H1 (cell line): ENCODE measurements at regions not wholly inside any gene's neighbourhood (a gene's known extent, or its start where the extent isn't known, plus 50 kb on each side); places are given as distances from the start of the nearest gene placed in this dataset.

Experiments
- CTCF ChIP-seq, 3 experiments: IDR thresholded peaks; 1 replicate in 2 of 3; 2 replicates in 1 of 3; pipeline versions ENCODE4 v1.5.1 to v1.6.1; 2011; ENCODE audit warnings: low read length in 3 of 3, mild to moderate bottlenecking in 3 of 3, inconsistent platforms in 2 of 3, low read depth in 1 of 3, moderate library complexity in 1 of 3; ENCODE audit not compliant: insufficient read depth in 1 of 3; ENCODE audit errors: control extremely low read depth in 1 of 3
- POLR2A ChIP-seq, 2 experiments: IDR thresholded peaks; 1 replicate in 1 of 2; 2 replicates in 1 of 2; pipeline ENCODE4 v1.6.1; 2011; ENCODE audit warnings: low read depth in 2 of 2, low read length in 2 of 2, mild to moderate bottlenecking in 2 of 2; ENCODE audit errors: control extremely low read depth in 1 of 2
- RFX5 ChIP-seq: IDR thresholded peaks from 2 replicates; pipeline ENCODE4 v1.6.1; 2011; ENCODE audit warnings: low read depth, low read length, improper control_type of control experiment, borderline replicate concordance
- RXRA ChIP-seq: IDR thresholded peaks from 2 replicates; pipeline ENCODE4 v1.6.1; 2011; ENCODE audit warnings: low read depth, mild to moderate bottlenecking, low read length, moderate library complexity; ENCODE audit not compliant: insufficient read depth
- TBP ChIP-seq: IDR thresholded peaks from 2 replicates; pipeline ENCODE4 v1.6.1; 2011; ENCODE audit warnings: low read depth, low read length, improper control_type of control experiment
- TCF12 ChIP-seq: IDR thresholded peaks from 2 replicates; pipeline ENCODE4 v1.6.1; 2011; ENCODE audit warnings: low read depth, mild to moderate bottlenecking, low read length

GRCh38 chr6:166775180-166775922 lies 148.3 kb upstream of the RPS6KA2 start (continued):
- TF ChIP-seq CTCF (IDR thresholded peaks at IDR 0.05; ENCODE audit: control extremely low read depth in 1 of 3, insufficient read depth in 1 of 3, low read depth in 1 of 3, low read length in 3 of 3) = peak; percentile 74 to 91 (median 79)
- TF ChIP-seq RFX5 = no peak
- TF ChIP-seq POLR2A (IDR thresholded peaks at IDR 0.05; ENCODE audit: control extremely low read depth in 1 of 2, low read depth in 2 of 2, low read length in 2 of 2) = no peak
- TF ChIP-seq RXRA = no peak
- no peak for TF ChIP-seq TBP
- TF ChIP-seq TCF12 = no peak
- TF ChIP-seq, all 59 proteins: peak for 6
